ENCODE measurements at regions not wholly inside any gene's neighbourhood (a gene's known extent, or its start where the extent isn't known, plus 50 kb on each side); places are given as distances from the start of the nearest gene placed in this dataset.

DNA sequence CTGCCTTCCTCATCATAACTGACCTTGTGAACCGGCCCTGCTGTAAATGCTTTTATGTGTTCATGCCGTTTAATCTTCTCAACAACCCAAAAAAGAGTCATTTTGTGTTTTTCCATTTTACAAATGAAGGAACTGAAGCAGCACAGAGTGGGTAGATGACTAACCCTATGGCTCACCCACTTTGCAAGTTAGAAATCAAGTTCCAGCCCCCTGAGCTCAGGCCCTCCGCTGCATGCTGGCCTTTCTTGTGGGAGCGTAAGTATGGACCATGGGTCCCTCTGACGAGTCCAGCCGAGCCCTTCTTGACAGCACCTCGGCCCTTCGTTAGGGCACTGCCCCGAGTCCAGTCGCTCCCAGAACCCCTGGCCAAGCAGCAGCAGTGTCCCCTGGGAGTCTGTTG lies 194.6 kb downstream of the GLI2 start:
- no peak for DNase-seq (ENCODE audit: low spot score)
- H3K36me3 Mint-ChIP-seq (ENCODE audit: low read depth) = no peaks in the 10 kb centered on the region
- H3K4me1 Mint-ChIP-seq (ENCODE audit: low read depth) = no peaks in the 10 kb centered on the region
- intact Hi-C loops (cut with micrococcal nuclease) = no loop called here
- no peaks in the 10 kb centered on the region for H3K27me3 Mint-ChIP-seq (ENCODE audit: insufficient read depth)
- H3K27ac Mint-ChIP-seq = no peak overlapping the region
- no peak overlapping the region for H3K4me3 Mint-ChIP-seq
- H3K9me3 Mint-ChIP-seq = no peaks in the 10 kb centered on the region

- no peak overlapping the region for H3K27ac Mint-ChIP-seq
- no peaks in the 10 kb centered on the region for H3K9me3 Mint-ChIP-seq
These were observed 195.2 kb downstream of the GLI2 start for GRCh38 chr2:120930864-120931263.

GRCh38 chr2:120932472-120932871 lies 196.8 kb downstream of the GLI2 start:
- H3K36me3 Mint-ChIP-seq (ENCODE audit: low read depth) = no peaks in the 10 kb centered on the region
- no peaks in the 10 kb centered on the region for H3K9me3 Mint-ChIP-seq
- no peak for DNase-seq (ENCODE audit: low spot score)
- H3K4me1 Mint-ChIP-seq (ENCODE audit: low read depth) = no peaks in the 10 kb centered on the region
- intact Hi-C loops (cut with micrococcal nuclease) = no loop called here
- H3K4me3 Mint-ChIP-seq = no peak overlapping the region
- no peaks in the 10 kb centered on the region for H3K27me3 Mint-ChIP-seq (ENCODE audit: insufficient read depth)
- no peak overlapping the region for H3K27ac Mint-ChIP-seq

More at GRCh38 chr2:120930864-120931263, 195.2 kb downstream of the GLI2 start:
- DNase-seq (ENCODE audit: low spot score) = no peak
- intact Hi-C loops (cut with micrococcal nuclease) = no loop called here
- no peaks in the 10 kb centered on the region for H3K27me3 Mint-ChIP-seq (ENCODE audit: insufficient read depth)
- no peak overlapping the region for H3K4me3 Mint-ChIP-seq
- H3K4me1 Mint-ChIP-seq (ENCODE audit: low read depth) = no peaks in the 10 kb centered on the region
- H3K36me3 Mint-ChIP-seq (ENCODE audit: low read depth) = no peaks in the 10 kb centered on the region

GRCh38 chr2:120932881-120933280 lies 197.2 kb downstream of the GLI2 start:
- Mint-ChIP-seq H3K4me3 (no peak overlapping the region), H3K36me3 (ENCODE audit: low read depth) (no peaks in the 10 kb centered on the region), H3K27ac (no peak overlapping the region), H3K27me3 (ENCODE audit: insufficient read depth) (no peaks in the 10 kb centered on the region), H3K4me1 (ENCODE audit: low read depth) (no peaks in the 10 kb centered on the region), H3K9me3 (no peaks in the 10 kb centered on the region)
- DNase-seq (ENCODE audit: low spot score) = no peak
- intact Hi-C loops (cut with micrococcal nuclease) = no loop called here

- H3K27ac Mint-ChIP-seq = no peak overlapping the region
- no peaks in the 10 kb centered on the region for H3K27me3 Mint-ChIP-seq (ENCODE audit: insufficient read depth)
- no peak for DNase-seq (ENCODE audit: low spot score)
- H3K36me3 Mint-ChIP-seq (ENCODE audit: low read depth) = no peaks in the 10 kb centered on the region
- no peaks in the 10 kb centered on the region for H3K4me1 Mint-ChIP-seq (ENCODE audit: low read depth)
- intact Hi-C loops (cut with micrococcal nuclease) = no loop called here
- H3K4me3 Mint-ChIP-seq = no peak overlapping the region
- H3K9me3 Mint-ChIP-seq = no peaks in the 10 kb centered on the region
These were observed 198.3 kb downstream of the GLI2 start for GRCh38 chr2:120933693-120934573.

DNA sequence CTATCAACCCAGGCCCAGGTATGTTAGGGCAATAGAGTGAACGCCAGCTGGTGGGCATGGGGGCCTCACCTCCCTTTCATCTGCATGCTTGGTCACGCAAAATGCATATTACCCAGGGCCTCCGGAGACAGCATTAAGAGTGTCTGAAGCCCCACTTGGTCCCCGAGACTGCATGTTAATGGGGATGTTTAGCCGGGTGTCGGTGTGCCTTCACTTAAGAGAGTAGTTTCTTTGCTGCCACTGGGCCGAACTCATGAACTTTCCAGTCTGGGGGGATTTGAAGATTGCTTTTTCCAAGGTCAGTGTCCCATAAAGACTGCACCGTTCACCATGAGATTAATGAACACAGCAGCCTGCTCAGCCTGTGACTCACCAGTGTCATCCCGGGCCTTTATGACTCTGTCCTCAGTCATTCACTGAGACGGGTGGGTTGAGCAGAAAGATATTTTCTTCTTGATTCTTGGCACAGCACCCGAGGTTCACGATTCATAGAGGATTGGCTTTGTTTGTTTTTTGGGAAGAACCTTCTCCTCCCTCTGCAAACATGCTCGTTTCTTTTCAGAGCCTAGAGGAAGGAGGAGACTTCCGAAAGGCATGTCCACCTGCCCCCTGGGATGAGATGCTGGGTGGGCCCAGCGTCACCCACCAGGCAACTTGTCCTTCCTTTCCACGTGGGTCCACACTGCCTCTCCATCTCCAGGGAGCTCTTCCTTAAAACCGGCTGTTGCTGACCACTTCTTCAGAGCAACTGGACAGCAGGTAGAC lies 199.1 kb downstream of the GLI2 start:
- no peaks in the 10 kb centered on the region for H3K4me1 Mint-ChIP-seq (ENCODE audit: low read depth)
- DNase-seq (ENCODE audit: low spot score) = no peak
- H3K9me3 Mint-ChIP-seq = no peaks in the 10 kb centered on the region
- intact Hi-C loops (cut with micrococcal nuclease) = no loop called here
- no peak overlapping the region for H3K4me3 Mint-ChIP-seq
- H3K27me3 Mint-ChIP-seq (ENCODE audit: insufficient read depth) = no peaks in the 10 kb centered on the region
- no peaks in the 10 kb centered on the region for H3K36me3 Mint-ChIP-seq (ENCODE audit: low read depth)
- no peak overlapping the region for H3K27ac Mint-ChIP-seq

GRCh38 chr2:120935339-120936313 lies 200.0 kb downstream of the GLI2 start:
- intact Hi-C loops (cut with micrococcal nuclease) = no loop called here
- Mint-ChIP-seq H3K36me3 (ENCODE audit: low read depth) (no peaks in the 10 kb centered on the region), H3K27ac (no peak overlapping the region), H3K4me3 (no peak overlapping the region), H3K9me3 (no peaks in the 10 kb centered on the region), H3K27me3 (ENCODE audit: insufficient read depth) (no peaks in the 10 kb centered on the region), H3K4me1 (ENCODE audit: low read depth) (no peaks in the 10 kb centered on the region)
- no peak for DNase-seq (ENCODE audit: low spot score)

GRCh38 chr2:120936476-120937334 lies 201.0 kb downstream of the GLI2 start:
- Mint-ChIP-seq H3K36me3 (ENCODE audit: low read depth) (no peaks in the 10 kb centered on the region), H3K4me3 (no peak overlapping the region), H3K9me3 (no peaks in the 10 kb centered on the region), H3K27me3 (ENCODE audit: insufficient read depth) (no peaks in the 10 kb centered on the region), H3K4me1 (ENCODE audit: low read depth) (no peaks in the 10 kb centered on the region), H3K27ac (no peak overlapping the region)
- intact Hi-C loops (cut with micrococcal nuclease) = no loop called here
- DNase-seq (ENCODE audit: low spot score) = no peak

DNA sequence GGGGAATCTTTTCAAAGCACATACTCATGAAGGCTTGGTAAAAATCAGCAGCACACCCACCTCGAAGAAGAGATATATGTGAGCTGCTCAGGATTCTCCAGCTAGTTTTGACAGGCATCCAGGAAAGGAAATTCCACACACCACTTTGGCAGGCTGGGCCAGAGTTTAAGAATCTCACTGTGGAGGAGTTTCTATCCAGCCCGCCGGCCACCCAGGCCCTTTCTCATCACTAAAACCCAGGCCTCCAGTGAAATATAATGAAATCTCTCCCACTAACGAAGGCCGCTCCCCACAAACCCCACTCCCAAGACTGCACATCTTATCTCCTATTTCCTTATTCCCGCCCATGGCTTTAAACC lies 202.0 kb downstream of the GLI2 start:
- Mint-ChIP-seq H3K27me3 (ENCODE audit: insufficient read depth) (no peaks in the 10 kb centered on the region), H3K9me3 (no peaks in the 10 kb centered on the region), H3K4me3 (no peak overlapping the region), H3K36me3 (ENCODE audit: low read depth) (no peaks in the 10 kb centered on the region), H3K4me1 (ENCODE audit: low read depth) (no peaks in the 10 kb centered on the region), H3K27ac (no peak overlapping the region)
- intact Hi-C loops (cut with micrococcal nuclease) = no loop called here
- DNase-seq (ENCODE audit: low spot score) = no peak

DNA sequence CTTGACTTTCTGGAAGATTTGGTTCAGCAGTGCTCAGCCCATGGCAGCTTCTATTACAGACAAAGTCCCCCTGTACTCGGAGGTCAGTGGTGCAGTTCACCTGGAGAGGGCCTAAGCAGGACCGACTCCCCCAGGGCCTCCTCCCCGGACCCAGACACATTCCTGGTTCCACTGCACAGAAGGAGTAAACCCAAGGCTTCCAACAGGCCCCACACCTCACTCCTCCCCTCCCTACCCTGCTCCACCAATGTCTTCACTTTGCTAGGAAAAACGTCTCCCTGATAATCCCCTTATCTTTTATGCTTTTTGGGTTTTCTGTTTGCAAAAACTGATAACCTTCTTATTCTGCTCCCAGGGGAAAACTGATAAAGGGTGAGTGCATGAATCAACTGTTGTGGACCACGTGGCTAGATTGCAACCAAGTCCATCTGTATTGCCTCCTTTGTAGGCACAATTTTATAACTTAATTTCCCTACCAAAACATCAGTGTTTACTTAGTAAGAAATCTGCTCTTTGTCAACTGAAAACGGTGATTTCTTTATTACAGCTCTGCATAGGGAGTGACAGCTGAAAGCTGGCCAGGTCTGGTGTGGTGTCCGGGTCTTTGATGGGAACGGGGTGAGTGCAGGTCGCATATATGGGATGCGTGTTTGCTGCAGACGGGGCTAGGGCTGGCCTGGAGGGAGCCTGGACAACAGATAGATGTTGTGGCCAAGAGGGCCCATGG lies 202.5 kb downstream of the GLI2 start:
- no peak for DNase-seq (ENCODE audit: low spot score)
- no peak overlapping the region for H3K27ac Mint-ChIP-seq
- no peaks in the 10 kb centered on the region for H3K36me3 Mint-ChIP-seq (ENCODE audit: low read depth)
- H3K27me3 Mint-ChIP-seq (ENCODE audit: insufficient read depth) = no peaks in the 10 kb centered on the region
- H3K4me1 Mint-ChIP-seq (ENCODE audit: low read depth) = no peaks in the 10 kb centered on the region
- H3K9me3 Mint-ChIP-seq = no peaks in the 10 kb centered on the region
- intact Hi-C loops (cut with micrococcal nuclease) = no loop called here
- no peak overlapping the region for H3K4me3 Mint-ChIP-seq

DNA sequence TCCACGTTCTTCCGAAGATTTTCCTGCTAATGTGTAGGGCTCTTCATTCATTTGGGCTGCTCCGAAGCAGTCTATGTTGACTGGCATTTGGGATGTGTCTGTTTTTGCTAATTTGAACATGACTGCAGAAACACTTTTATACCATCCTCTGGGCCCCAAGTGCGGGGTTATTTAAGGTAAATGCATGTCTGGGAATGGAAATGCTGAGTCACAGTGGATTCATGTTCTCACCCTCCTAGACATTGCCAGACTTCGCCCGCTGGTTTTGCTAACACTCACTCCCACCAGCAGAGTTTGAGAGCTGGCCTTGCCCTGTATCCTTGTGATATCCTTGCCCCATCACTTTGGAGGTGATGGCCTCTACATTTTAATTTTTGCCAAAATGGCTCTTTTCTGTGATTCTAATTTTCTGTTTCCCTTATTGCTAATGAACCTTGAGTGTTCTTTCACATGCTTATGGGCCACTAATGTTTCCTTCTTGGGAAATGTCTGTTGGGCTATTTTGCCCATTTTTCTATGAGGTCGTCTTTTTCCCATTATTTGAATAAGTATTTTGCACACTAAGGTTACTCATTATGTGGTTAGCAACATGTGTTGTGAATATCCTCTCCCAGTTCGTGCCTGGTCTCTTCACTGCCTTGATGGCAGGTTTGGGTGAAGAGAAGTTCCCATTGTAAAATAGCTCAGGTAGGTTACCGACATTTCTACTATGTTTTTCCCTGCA lies 204.1 kb downstream of the GLI2 start:
- Mint-ChIP-seq H3K4me3 (no peak overlapping the region), H3K27ac (no peak overlapping the region), H3K4me1 (ENCODE audit: low read depth) (no peaks in the 10 kb centered on the region), H3K36me3 (ENCODE audit: low read depth) (no peaks in the 10 kb centered on the region), H3K27me3 (ENCODE audit: insufficient read depth) (no peaks in the 10 kb centered on the region), H3K9me3 (no peaks in the 10 kb centered on the region)
- no peak for DNase-seq (ENCODE audit: low spot score)
- intact Hi-C loops (cut with micrococcal nuclease) = no loop called here
